Gastrocnemius medialis (tissue), 4 donors: ENCODE measurements at regions not wholly inside any gene's neighbourhood (a gene's known extent, or its start where the extent isn't known, plus 50 kb on each side); places are given as distances from the start of the nearest gene placed in this dataset.

Source experiments
- ATAC-seq, 2 donors: fragments of 150-250 bp; one replicate each; pipeline ENCODE4 v1.9.1; 2016
- DNase-seq, 2 donors: peaks; one replicate each; pipeline ENCODE4 v3.0.0-alpha.2; 2019
- H3K27ac ChIP-seq, 4 donors: fragments of 200-600 bp; sonication (generic); 1 replicate in 1 of 4; 2 replicates in 3 of 4; pipeline ENCODE4 v1.5.1; 2016 to 2018; ENCODE audit warnings: mild to moderate bottlenecking in 2 of 4, moderate library complexity in 1 of 4
- H3K27me3 ChIP-seq, 3 donors: fragments of 200-600 bp; sonication (generic) in 2 of 3; 1 replicate in 1 of 3; 2 replicates in 2 of 3; pipeline versions ENCODE4 v1.5.1 to v1.6.0; 2016 to 2019; ENCODE audit warnings: mild to moderate bottlenecking in 1 of 3, moderate library complexity in 1 of 3
- H3K36me3 ChIP-seq, 2 donors: fragments of 200-600 bp; sonication (generic) in 1 of 2; one replicate each; pipeline ENCODE4 v1.5.1; 2017 to 2018
- H3K4me1 ChIP-seq, 2 donors: fragments of 200-600 bp; sonication (generic) in 1 of 2; one replicate each; pipeline ENCODE4 v1.5.1; 2016 to 2017; ENCODE audit warnings: mild to moderate bottlenecking in 2 of 2
- H3K4me3 ChIP-seq, 4 donors: fragments of 200-600 bp; sonication (generic) in 3 of 4; 1 replicate in 1 of 4; 2 replicates in 3 of 4; pipeline ENCODE4 v1.5.1; 2016 to 2019; ENCODE audit warnings: mild to moderate bottlenecking in 2 of 4
- H3K9me3 ChIP-seq, 3 donors: fragments of 200-600 bp; sonication (generic) in 2 of 3; 1 replicate in 1 of 3; 2 replicates in 2 of 3; pipeline ENCODE4 v1.5.1; 2016 to 2019
- CTCF ChIP-seq, 5 experiments: fragments of 450-650 bp in 3 of 5; fragments of 200-600 bp in 2 of 5; sonication (generic) in 2 of 5; IDR thresholded peaks in 4 of 5; conservative IDR thresholded peaks in 1 of 5; 1 replicate in 4 of 5; 2 replicates in 1 of 5; pipeline ENCODE4 v1.5.1; 2016 to 2019; ENCODE audit warnings: antibody characterized with exemption in 5 of 5, mild to moderate bottlenecking in 3 of 5, moderate library complexity in 3 of 5
- POLR2A ChIP-seq, 2 donors: fragments of 450-650 bp; IDR thresholded peaks; one replicate each; pipeline ENCODE4 v1.6.1; 2017; ENCODE audit warnings: antibody characterized with exemption in 2 of 2, mild to moderate bottlenecking in 2 of 2, moderate library complexity in 2 of 2
- in situ Hi-C, 4 donors: fragments of 200-750 bp; cut with MboI; loops; one replicate each; pipeline versions ENCODE4 v1.15.0 to v1.8.0; 2017; ENCODE audit warnings: low sequenced_read_pairs in 4 of 4
- intact Hi-C: fragments of 100-400 bp; cut with DNase I; formaldehyde crosslinking; loops from one replicate; pipeline ENCODE4 v1.15.1; 2023; ENCODE audit warnings: low total_unique reads

- in situ Hi-C loops (no loop called here), intact Hi-C loops (no loop called here)
- DNase-seq, result no peak
- Histone ChIP-seq H3K9me3 (no peaks in the 10 kb centered on the region), H3K4me1 (no peaks in the 10 kb centered on the region), H3K4me3 (no peak overlapping the region), H3K27ac (no peak overlapping the region), H3K27me3 (no peaks in the 10 kb centered on the region), H3K36me3 (no peaks in the 10 kb centered on the region)
- TF ChIP-seq POLR2A (IDR thresholded peaks at IDR 0.05), result no peak
- no peak for TF ChIP-seq CTCF (IDR thresholded peaks at IDR 0.05 in 4 of 5, conservative IDR thresholded peaks at IDR 0.05 in 1 of 5)
- ATAC-seq, result no peak
These were observed 148.4 kb upstream of the ACVR2A start for GRCh38 chr2:147696426-147696825.

- Histone ChIP-seq H3K36me3 (no peaks in the 10 kb centered on the region), H3K27ac (no peak overlapping the region), H3K4me3 (no peak overlapping the region), H3K27me3 (no peaks in the 10 kb centered on the region), H3K9me3 (no peaks in the 10 kb centered on the region), H3K4me1 (no peaks in the 10 kb centered on the region)
- TF ChIP-seq CTCF (IDR thresholded peaks at IDR 0.05 in 4 of 5, conservative IDR thresholded peaks at IDR 0.05 in 1 of 5) (no peak), POLR2A (IDR thresholded peaks at IDR 0.05) (no peak)
- DNase-seq, result no peak
- in situ Hi-C loops (no loop called here), intact Hi-C loops (no loop called here)
- ATAC-seq, result no peak
These were observed 155.5 kb upstream of the ACVR2A start for GRCh38 chr2:147689220-147689909.

- in situ Hi-C loops, result no loop called here
- no peak for ATAC-seq
- H3K4me1 ChIP-seq, result no peaks in the 10 kb centered on the region
These were observed 156.6 kb upstream of the ACVR2A start for GRCh38 chr2:147688242-147688641.

GRCh38 chr2:147686365-147686764 lies 158.5 kb upstream of the ACVR2A start:
- DNase-seq (no peak), ATAC-seq (no peak)
- intact Hi-C loops (no loop called here), in situ Hi-C loops (no loop called here)
- no peak for TF ChIP-seq CTCF (IDR thresholded peaks at IDR 0.05 in 4 of 5, conservative IDR thresholded peaks at IDR 0.05 in 1 of 5)
- TF ChIP-seq POLR2A (IDR thresholded peaks at IDR 0.05), result no peak
- Histone ChIP-seq H3K4me1 (no peaks in the 10 kb centered on the region), H3K4me3 (no peak overlapping the region), H3K9me3 (no peaks in the 10 kb centered on the region), H3K36me3 (no peaks in the 10 kb centered on the region), H3K27me3 (no peaks in the 10 kb centered on the region), H3K27ac (no peak overlapping the region)

More at GRCh38 chr2:147688242-147688641, 156.6 kb upstream of the ACVR2A start:
- no peak for DNase-seq
- H3K9me3 ChIP-seq, result no peaks in the 10 kb centered on the region
- no peaks in the 10 kb centered on the region for H3K36me3 ChIP-seq
- no peak overlapping the region for H3K27ac ChIP-seq
- no peaks in the 10 kb centered on the region for H3K27me3 ChIP-seq
- intact Hi-C loops, result no loop called here
- TF ChIP-seq POLR2A (IDR thresholded peaks at IDR 0.05), result no peak
- no peak for TF ChIP-seq CTCF (IDR thresholded peaks at IDR 0.05 in 4 of 5, conservative IDR thresholded peaks at IDR 0.05 in 1 of 5)
- no peak overlapping the region for H3K4me3 ChIP-seq

- no peak overlapping the region for H3K27ac ChIP-seq
- intact Hi-C loops (no loop called here), in situ Hi-C loops (no loop called here)
- no peak for TF ChIP-seq POLR2A (IDR thresholded peaks at IDR 0.05)
- no peak for TF ChIP-seq CTCF (IDR thresholded peaks at IDR 0.05 in 4 of 5, conservative IDR thresholded peaks at IDR 0.05 in 1 of 5)
- H3K9me3 ChIP-seq, result no peaks in the 10 kb centered on the region
- DNase-seq, result no peak
- H3K4me1 ChIP-seq, result no peaks in the 10 kb centered on the region
- no peak overlapping the region for H3K4me3 ChIP-seq
- no peaks in the 10 kb centered on the region for H3K27me3 ChIP-seq
- no peak for ATAC-seq
- no peaks in the 10 kb centered on the region for H3K36me3 ChIP-seq
These were observed 159.9 kb upstream of the ACVR2A start for GRCh38 chr2:147684903-147685302.
